ENCODE measurements at regions not wholly inside any gene's neighbourhood (a gene's known extent, or its start where the extent isn't known, plus 50 kb on each side); places are given as distances from the start of the nearest gene placed in this dataset.

GRCh38 chrX:104306180-104306579 is 51.4 kb upstream of the ESX1 start:
- DNase-seq (ENCODE audit: low read depth), result no peak
